IPS-NIHi11 (cell line): ENCODE measurements at regions not wholly inside any gene's neighbourhood (a gene's known extent, or its start where the extent isn't known, plus 50 kb on each side); places are given as distances from the start of the nearest gene placed in this dataset.

ENCODE experiments used
- DNase-seq: peaks from one replicate; pipeline ENCODE4 v3.0.0; 2012; ENCODE audit warnings: mixed read lengths, low spot score

GRCh38 chr18:43642727-43643330 lies 365.5 kb upstream of the SYT4 start:
- DNase-seq = no peak

- DNase-seq = no peak
Observed at GRCh38 chr18:43648002-43648401, 370.7 kb upstream of the SYT4 start.

DNA sequence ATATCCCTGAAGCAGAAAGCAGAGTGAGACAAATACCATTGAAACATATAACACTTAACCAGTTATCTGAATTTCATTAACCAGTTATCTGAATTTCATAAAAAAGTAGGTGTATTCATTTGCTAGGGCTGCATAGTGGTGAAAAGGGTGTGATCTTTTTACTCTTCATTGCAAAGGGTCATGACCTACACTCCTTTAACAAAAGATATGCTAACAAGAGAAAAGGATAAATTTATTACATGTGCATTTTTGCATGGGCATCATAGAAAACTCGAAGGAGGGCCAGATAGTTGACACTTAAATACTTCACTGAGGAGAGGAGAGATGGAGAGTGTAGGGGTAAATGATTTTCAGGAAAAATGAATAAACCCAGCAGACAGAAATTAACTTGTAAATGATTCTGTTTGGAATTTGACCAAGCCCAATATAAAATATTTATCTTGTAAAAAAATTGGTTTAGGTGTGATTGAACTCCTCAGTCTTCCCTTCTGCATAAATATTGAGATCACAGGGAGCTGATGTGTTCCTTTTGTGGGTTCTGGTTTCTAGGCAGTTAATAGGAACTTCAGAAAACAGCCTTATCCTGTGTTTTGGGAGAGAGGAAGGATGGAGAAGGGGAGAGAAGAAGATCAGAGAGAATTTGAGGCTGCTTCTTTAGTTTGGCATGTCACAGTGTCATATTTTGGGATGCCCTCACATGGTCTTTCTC lies 372.5 kb upstream of the SYT4 start:
- DNase-seq = no peak

DNA sequence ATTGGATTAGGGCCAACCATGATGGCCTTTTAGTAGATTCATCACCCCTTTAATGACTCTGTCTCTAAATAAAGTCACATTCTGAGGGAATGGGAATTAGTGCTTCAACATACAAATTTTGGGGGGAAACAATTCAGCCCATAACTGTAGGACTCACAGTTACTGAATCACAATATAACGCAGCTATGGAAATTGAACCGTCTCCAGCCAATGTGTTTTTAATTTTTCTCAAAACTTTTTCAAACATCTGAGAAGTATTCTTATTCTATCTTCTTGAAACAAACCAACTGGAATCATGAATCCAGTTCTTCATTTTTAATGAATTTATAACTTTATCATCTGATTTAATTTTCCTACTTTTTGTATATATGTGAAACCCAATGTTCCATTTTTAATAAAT lies 373.1 kb upstream of the SYT4 start:
- no peak for DNase-seq

- no peak for DNase-seq
Observed at GRCh38 chr18:43651057-43651456, 373.8 kb upstream of the SYT4 start.

GRCh38 chr18:43656547-43656946 lies 379.3 kb upstream of the SYT4 start:
- no peak for DNase-seq

- DNase-seq = peak; percentile 33
Observed at GRCh38 chr18:43661570-43661969, 384.3 kb upstream of the SYT4 start.

GRCh38 chr18:43662657-43663056 lies 385.4 kb upstream of the SYT4 start:
- DNase-seq = no peak

- DNase-seq = no peak
Observed at GRCh38 chr18:43663159-43663558, 385.9 kb upstream of the SYT4 start.

DNA sequence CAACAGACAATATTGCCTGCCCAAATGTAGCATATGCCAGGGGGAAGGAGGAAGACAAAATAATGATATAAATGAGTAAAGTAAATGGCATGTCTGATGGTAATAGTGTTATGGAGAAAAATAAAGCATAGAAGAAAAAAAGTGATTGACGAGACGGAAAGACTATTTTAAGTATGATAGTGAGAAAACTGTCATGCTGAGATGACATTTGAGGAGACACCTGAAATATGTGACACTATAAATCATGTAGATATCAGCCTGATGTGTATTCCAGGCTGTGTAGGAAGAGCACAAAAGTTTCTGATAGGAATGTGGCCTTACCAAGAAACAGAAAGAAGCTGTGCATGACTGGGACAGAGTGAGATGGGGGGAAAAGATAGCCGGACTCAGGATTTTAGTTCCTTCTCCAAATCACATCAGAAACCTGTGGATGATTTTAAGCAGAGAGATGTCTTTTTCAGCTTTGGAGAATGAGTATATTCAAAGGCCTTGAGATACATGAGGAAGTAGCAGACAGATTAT lies 387.3 kb upstream of the SYT4 start:
- DNase-seq = no peak

GRCh38 chr18:43665105-43665788 lies 388.0 kb upstream of the SYT4 start:
- no peak for DNase-seq

DNA sequence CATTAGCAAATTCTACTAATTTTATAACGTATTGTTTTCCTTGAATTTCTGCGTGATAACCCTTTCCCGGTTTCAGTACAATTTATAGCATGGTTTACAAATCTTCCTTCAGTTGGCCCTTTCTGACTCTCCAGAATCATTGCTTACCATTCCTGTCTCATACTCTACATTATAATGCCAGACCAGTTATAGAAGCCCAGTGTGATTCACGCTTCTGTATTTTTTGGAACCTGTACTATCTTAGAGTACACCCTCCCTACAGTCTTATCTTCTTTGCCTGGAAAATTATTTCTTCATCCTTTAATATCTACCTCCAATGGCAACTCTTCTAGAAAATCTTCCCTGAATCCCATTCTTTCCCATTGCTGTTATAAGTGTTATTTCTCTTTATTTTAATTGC lies 391.6 kb upstream of the SYT4 start:
- DNase-seq = no peak

GRCh38 chr18:43671431-43671830 lies 394.1 kb upstream of the SYT4 start:
- DNase-seq = no peak

- DNase-seq = no peak
Observed at GRCh38 chr18:43680096-43680495, 402.8 kb upstream of the SYT4 start.

GRCh38 chr18:43681661-43682060 lies 404.4 kb upstream of the SYT4 start:
- no peak for DNase-seq

- DNase-seq = peak; percentile 7
Observed at GRCh38 chr18:43682196-43682595, 404.9 kb upstream of the SYT4 start.

DNA sequence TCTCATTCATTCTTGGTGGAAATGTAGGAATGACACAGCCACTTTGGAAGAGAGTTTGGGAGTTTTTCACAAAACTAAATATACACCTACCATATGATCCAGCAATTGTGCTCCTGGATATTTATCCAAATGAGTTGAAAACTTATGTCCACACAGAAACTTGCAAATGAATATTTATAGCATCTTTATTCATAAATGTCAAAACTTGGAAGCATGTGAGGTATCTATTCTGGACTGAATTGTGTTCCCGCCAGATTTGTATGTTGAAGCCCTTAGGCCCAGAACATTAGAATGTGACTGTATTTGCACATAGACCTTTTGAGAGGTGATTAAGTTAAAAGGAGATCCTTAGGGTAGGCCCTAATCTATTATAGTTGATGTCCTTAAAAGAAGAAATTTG lies 409.4 kb upstream of the SYT4 start:
- DNase-seq = no peak

DNA sequence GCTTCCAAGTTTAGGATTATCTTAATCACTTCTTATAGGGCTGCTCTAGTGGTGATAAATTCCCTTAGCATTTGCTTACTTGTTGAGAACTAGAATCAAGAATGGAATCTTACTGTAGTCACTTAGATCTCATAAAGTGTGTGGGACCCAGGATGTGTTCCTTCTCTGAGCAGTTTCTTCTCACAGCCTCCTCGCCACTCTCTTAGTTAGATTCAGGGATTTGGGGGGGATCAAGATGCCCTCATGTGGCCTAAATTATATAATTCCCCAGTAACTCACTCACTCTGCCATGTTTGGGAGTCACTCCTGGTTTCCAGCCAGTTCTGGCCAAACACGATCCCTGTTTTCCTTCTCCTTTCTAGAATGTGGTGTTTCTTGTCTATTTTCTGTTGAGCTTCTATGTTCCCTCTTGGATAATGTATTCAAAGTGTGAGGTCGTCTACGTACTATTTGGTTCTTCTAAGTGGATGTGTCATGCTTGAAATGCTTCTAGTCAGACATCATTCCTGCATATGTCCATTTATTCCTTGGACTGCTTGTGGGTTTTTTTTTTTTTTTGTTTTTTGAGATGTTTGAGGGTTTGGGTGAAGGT lies 414.9 kb upstream of the SYT4 start:
- no peak for DNase-seq

DNA sequence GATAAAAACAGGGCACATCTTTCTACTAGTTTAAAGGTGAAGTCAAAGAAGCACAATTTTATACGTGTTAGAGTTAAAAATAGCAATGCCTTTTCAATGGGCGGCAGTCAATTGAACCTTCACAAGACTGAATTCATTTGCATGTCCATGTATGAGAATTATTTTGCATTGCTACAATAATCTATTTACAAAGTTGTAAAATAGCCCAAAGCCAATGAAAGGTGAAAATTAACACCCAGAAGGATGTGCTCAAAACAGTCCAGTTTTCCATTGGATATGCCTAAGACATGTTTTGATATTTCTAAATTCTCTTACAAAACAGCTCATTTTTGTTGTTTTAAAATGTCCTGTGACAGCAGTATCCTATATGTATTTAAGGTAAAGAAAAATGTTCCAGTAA lies 425.1 kb upstream of the SYT4 start:
- no peak for DNase-seq

GRCh38 chr18:43703050-43703449 lies 425.8 kb upstream of the SYT4 start:
- DNase-seq = no peak

- DNase-seq = no peak
Observed at GRCh38 chr18:43705850-43706249, 428.6 kb upstream of the SYT4 start.

GRCh38 chr18:43710135-43710534 lies 432.8 kb upstream of the SYT4 start:
- DNase-seq = no peak
